H9 (cell line): ENCODE measurements at regions not wholly inside any gene's neighbourhood (a gene's known extent, or its start where the extent isn't known, plus 50 kb on each side); places are given as distances from the start of the nearest gene placed in this dataset.

Source experiments
- DNase-seq: peaks from one replicate; pipeline ENCODE4 v3.0.0-alpha.2; 2017
- H2AFZ ChIP-seq: one replicate; pipeline ENCODE4 v1.6.1; 2013; ENCODE audit warnings: mild to moderate bottlenecking, low read length, control low read depth, moderate library complexity
- H2AK5ac ChIP-seq: 2 replicates; pipeline ENCODE4 v1.6.1; 2013; ENCODE audit warnings: low read length, control low read depth, mixed read lengths; ENCODE audit not compliant: insufficient read length
- H2BK120ac ChIP-seq: one replicate; pipeline ENCODE4 v1.6.1; 2013; ENCODE audit warnings: low read depth, mild to moderate bottlenecking, low read length, control low read depth, inconsistent platforms; ENCODE audit not compliant: poor library complexity, severe bottlenecking
- H2BK12ac ChIP-seq: 2 replicates; pipeline ENCODE4 v1.6.1; 2013; ENCODE audit warnings: low read length, control low read depth, mixed read lengths, low read depth; ENCODE audit not compliant: insufficient read length
- H2BK15ac ChIP-seq: 2 replicates; pipeline ENCODE4 v1.6.1; 2013; ENCODE audit warnings: low read depth, low read length, control low read depth
- H2BK20ac ChIP-seq: one replicate; pipeline ENCODE4 v1.6.1; 2013; ENCODE audit warnings: low read depth, mild to moderate bottlenecking, low read length, control low read depth, inconsistent platforms; ENCODE audit not compliant: poor library complexity, severe bottlenecking
- H2BK5ac ChIP-seq: 2 replicates; pipeline ENCODE4 v1.6.1; 2013; ENCODE audit warnings: low read length, control low read depth, mixed read lengths; ENCODE audit not compliant: insufficient read length
- H3K14ac ChIP-seq: 2 replicates; pipeline ENCODE4 v1.6.1; 2013; ENCODE audit warnings: low read length, control low read depth; ENCODE audit not compliant: insufficient read depth
- H3K18ac ChIP-seq: 2 replicates; pipeline ENCODE4 v1.6.1; 2013; ENCODE audit warnings: low read depth, mild to moderate bottlenecking, mixed read lengths, low read length, control low read depth; ENCODE audit not compliant: insufficient read length
- H3K23ac ChIP-seq: 2 replicates; pipeline ENCODE4 v1.6.1; 2013; ENCODE audit warnings: low read length, control low read depth, mixed read lengths, low read depth; ENCODE audit not compliant: insufficient read length
- H3K23me2 ChIP-seq: 2 replicates; pipeline ENCODE4 v1.6.1; 2013; ENCODE audit warnings: low read depth, mild to moderate bottlenecking, mixed read lengths, low read length, control low read depth; ENCODE audit not compliant: insufficient read length, poor library complexity, severe bottlenecking
- H3K27ac ChIP-seq: 2 replicates; pipeline ENCODE4 v1.5.1; 2013; ENCODE audit warnings: low read length, control low read depth, mixed read lengths, low read depth; ENCODE audit not compliant: insufficient read length
- H3K27me3 ChIP-seq: 2 replicates; pipeline ENCODE4 v1.6.1; 2013; ENCODE audit warnings: low read length, control low read depth, inconsistent platforms; ENCODE audit not compliant: insufficient read depth
- H3K4ac ChIP-seq: 2 replicates; pipeline ENCODE4 v1.6.1; 2013; ENCODE audit warnings: low read depth, mild to moderate bottlenecking, control low read depth, inconsistent platforms, low read length, moderate library complexity
- H3K4me1 ChIP-seq: 2 replicates; pipeline ENCODE4 v1.6.1; 2013; ENCODE audit warnings: low read length, control low read depth, inconsistent platforms; ENCODE audit not compliant: insufficient read depth
- H3K4me2 ChIP-seq: 2 replicates; pipeline ENCODE4 v1.6.1; 2013; ENCODE audit warnings: low read length, control low read depth, mixed read lengths; ENCODE audit not compliant: insufficient read length, insufficient read depth
- H3K56ac ChIP-seq: 2 replicates; pipeline ENCODE4 v1.6.1; 2013; ENCODE audit warnings: low read depth, mild to moderate bottlenecking, mixed read lengths, low read length, control low read depth; ENCODE audit not compliant: insufficient read length
- H3K79me1 ChIP-seq: 2 replicates; pipeline ENCODE4 v1.6.1; 2013; ENCODE audit warnings: low read depth, mild to moderate bottlenecking, moderate library complexity, low read length, control low read depth, inconsistent platforms; ENCODE audit not compliant: insufficient read depth, poor library complexity, severe bottlenecking
- H3K79me2 ChIP-seq: 2 replicates; pipeline ENCODE4 v1.6.1; 2013; ENCODE audit warnings: low read length, control low read depth, inconsistent platforms; ENCODE audit not compliant: insufficient read depth
- H3K9ac ChIP-seq: 2 replicates; pipeline ENCODE4 v1.6.1; 2013; ENCODE audit warnings: low read length, control low read depth, mixed read lengths; ENCODE audit not compliant: insufficient read length; ENCODE audit errors: extremely low read depth
- H3K9me3 ChIP-seq: one replicate; pipeline ENCODE4 v1.6.1; 2013; ENCODE audit warnings: low read depth, low read length, inconsistent platforms; ENCODE audit not compliant: control insufficient read depth
- H3T11ph ChIP-seq: one replicate; pipeline ENCODE4 v1.6.1; 2013; ENCODE audit warnings: mild to moderate bottlenecking, low read length, control low read depth, inconsistent platforms
- H4K20me1 ChIP-seq: one replicate; pipeline ENCODE4 v1.6.1; 2013; ENCODE audit not compliant: control insufficient read depth, insufficient read length, insufficient read depth
- H4K5ac ChIP-seq: 2 replicates; pipeline ENCODE4 v1.6.1; 2013; ENCODE audit warnings: low read depth, mild to moderate bottlenecking, mixed read lengths, low read length, control low read depth; ENCODE audit not compliant: insufficient read length
- H4K8ac ChIP-seq: replicated peaks from 2 replicates; pipeline ENCODE4 v1.6.1; 2013; ENCODE audit warnings: low read length, control low read depth, mixed read lengths, low read depth; ENCODE audit not compliant: insufficient read length
- H4K91ac ChIP-seq: 2 replicates; pipeline ENCODE4 v1.6.1; 2013; ENCODE audit warnings: low read depth, mild to moderate bottlenecking, moderate library complexity, mixed read lengths, low read length, control low read depth; ENCODE audit not compliant: insufficient read length
- H3K27ac Mint-ChIP-seq, 3 experiments: 2 replicates in 2 of 3; 3 replicates in 1 of 3; pipeline ENCODE4 v1.8.0; 2020 to 2021; ENCODE audit warnings: mixed read lengths in 3 of 3, mild to moderate bottlenecking in 1 of 3, moderate library complexity in 1 of 3
- H3K27me3 Mint-ChIP-seq: 2 replicates; pipeline ENCODE4 v1.8.0; 2021; ENCODE audit warnings: low read depth, mild to moderate bottlenecking, moderate library complexity, mixed read lengths
- H3K36me3 Mint-ChIP-seq, 3 experiments: 2 replicates in 2 of 3; 3 replicates in 1 of 3; pipeline ENCODE4 v1.8.0; 2020 to 2021; ENCODE audit warnings: low read depth in 3 of 3, mixed read lengths in 3 of 3; ENCODE audit not compliant: insufficient read depth in 1 of 3
- H3K4me1 Mint-ChIP-seq, 2 experiments: 2 replicates each; pipeline ENCODE4 v1.8.0; 2020; ENCODE audit warnings: mixed read lengths in 2 of 2
- H3K4me3 Mint-ChIP-seq, 2 experiments: 2 replicates in 1 of 2; 3 replicates in 1 of 2; pipeline ENCODE4 v1.8.0; 2020 to 2021; ENCODE audit warnings: mild to moderate bottlenecking in 2 of 2, mixed read lengths in 2 of 2, moderate library complexity in 1 of 2
- H3K9me3 Mint-ChIP-seq, 2 experiments: 2 replicates in 1 of 2; 3 replicates in 1 of 2; pipeline ENCODE4 v1.8.0; 2020; ENCODE audit warnings: mild to moderate bottlenecking in 2 of 2, mixed read lengths in 2 of 2, moderate library complexity in 1 of 2
- WGBS: extraction: QIAGEN DNeasy Blood & Tissue Kit; methylation state at CpG from one replicate; pipeline ENCODE4 v1.1.7; 2013; ENCODE audit warnings: missing lambda C conversion rate, low lambda C conversion rate, mixed read lengths; ENCODE audit not compliant: insufficient read length; ENCODE audit errors: extremely low coverage; 5-methylcytosine and 5-hydroxymethylcytosine counted together
- TF ChIP-seq, protein P1 (sequence below): fragments of 200-600 bp; sonication (generic); conservative IDR thresholded peaks from 3 replicates; pipeline ENCODE4 v1.8.0; 2021; ENCODE audit warnings: antibody characterized with exemption, mild to moderate bottlenecking

DNA sequence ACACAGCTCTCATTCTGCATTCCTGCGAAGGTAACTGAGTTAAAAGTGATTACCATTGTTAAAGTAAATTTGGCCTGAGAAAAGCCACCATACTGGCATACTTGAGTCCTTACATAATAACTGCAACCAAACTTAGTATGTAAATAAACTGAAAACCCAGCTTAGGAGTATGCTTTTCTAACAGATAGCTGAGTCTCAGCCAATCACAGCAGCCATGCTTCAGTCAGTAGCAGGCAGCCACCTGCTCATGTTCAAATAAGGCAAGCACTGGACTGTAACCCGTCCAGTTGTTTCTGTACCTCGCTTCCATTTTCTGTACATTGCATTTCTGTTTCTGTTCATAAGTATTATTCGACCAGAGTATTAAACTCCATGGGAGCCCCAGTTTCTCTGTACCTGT, 58.6 kb downstream of the GCNT4 start:
- TF ChIP-seq, protein P1, sequence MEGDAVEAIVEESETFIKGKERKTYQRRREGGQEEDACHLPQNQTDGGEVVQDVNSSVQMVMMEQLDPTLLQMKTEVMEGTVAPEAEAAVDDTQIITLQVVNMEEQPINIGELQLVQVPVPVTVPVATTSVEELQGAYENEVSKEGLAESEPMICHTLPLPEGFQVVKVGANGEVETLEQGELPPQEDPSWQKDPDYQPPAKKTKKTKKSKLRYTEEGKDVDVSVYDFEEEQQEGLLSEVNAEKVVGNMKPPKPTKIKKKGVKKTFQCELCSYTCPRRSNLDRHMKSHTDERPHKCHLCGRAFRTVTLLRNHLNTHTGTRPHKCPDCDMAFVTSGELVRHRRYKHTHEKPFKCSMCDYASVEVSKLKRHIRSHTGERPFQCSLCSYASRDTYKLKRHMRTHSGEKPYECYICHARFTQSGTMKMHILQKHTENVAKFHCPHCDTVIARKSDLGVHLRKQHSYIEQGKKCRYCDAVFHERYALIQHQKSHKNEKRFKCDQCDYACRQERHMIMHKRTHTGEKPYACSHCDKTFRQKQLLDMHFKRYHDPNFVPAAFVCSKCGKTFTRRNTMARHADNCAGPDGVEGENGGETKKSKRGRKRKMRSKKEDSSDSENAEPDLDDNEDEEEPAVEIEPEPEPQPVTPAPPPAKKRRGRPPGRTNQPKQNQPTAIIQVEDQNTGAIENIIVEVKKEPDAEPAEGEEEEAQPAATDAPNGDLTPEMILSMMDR = no peak
- no peaks in the 10 kb centered on the region for H3K79me2 ChIP-seq
- no peak overlapping the region for H2AK5ac ChIP-seq
- H3K9me3 Mint-ChIP-seq = peaks cover 0 to 1% of the 10 kb centered on the region in 2 experiments; a peak in 2 of 5 replicates
- H2BK20ac ChIP-seq = no peak overlapping the region
- no peak overlapping the region for H2BK120ac ChIP-seq
- no peak overlapping the region for H3K4me3 Mint-ChIP-seq
- no peak overlapping the region for H3K4me2 ChIP-seq
- H3K14ac ChIP-seq = no peak overlapping the region
- no CpG with 5 or more reads among the region's 4 CpGs for WGBS
- no peak for DNase-seq
- no peaks in the 10 kb centered on the region for H3K4me1 ChIP-seq
- H3K27me3 Mint-ChIP-seq = no peaks in the 10 kb centered on the region
- H2BK15ac ChIP-seq = no peak overlapping the region
- no peak overlapping the region for H3T11ph ChIP-seq
- no peak overlapping the region for H3K27ac Mint-ChIP-seq
- H3K9ac ChIP-seq = no peak overlapping the region
- no peak overlapping the region for H3K18ac ChIP-seq
- H3K4ac ChIP-seq = no peak overlapping the region
- H4K91ac ChIP-seq = no peak overlapping the region
- H3K79me1 ChIP-seq = no peaks in the 10 kb centered on the region
- no peaks in the 10 kb centered on the region for H4K20me1 ChIP-seq
- H4K8ac ChIP-seq = no peak overlapping the region
- H3K4me1 Mint-ChIP-seq = no peaks in the 10 kb centered on the region
- H3K23ac ChIP-seq = no peak overlapping the region
- H3K56ac ChIP-seq = no peak overlapping the region
- no peak overlapping the region for H2AFZ ChIP-seq
- H3K27ac ChIP-seq = no peak overlapping the region
- no peak overlapping the region for H4K5ac ChIP-seq
- H2BK5ac ChIP-seq = no peak overlapping the region
- H3K23me2 ChIP-seq = no peaks in the 10 kb centered on the region
- H3K9me3 ChIP-seq = no peaks in the 10 kb centered on the region
- no peaks in the 10 kb centered on the region; a peak in 1 of 7 replicates for H3K36me3 Mint-ChIP-seq
- no peaks in the 10 kb centered on the region for H3K27me3 ChIP-seq
- no peak overlapping the region for H2BK12ac ChIP-seq
